Panc1 (cell line): ENCODE measurements at regions not wholly inside any gene's neighbourhood (a gene's known extent, or its start where the extent isn't known, plus 50 kb on each side); places are given as distances from the start of the nearest gene placed in this dataset.

Experiments used
- ATAC-seq: fragments of 200-7000 bp; cut with Tn5 transposase; 2 replicates; pipeline ENCODE4 v1.9.1; 2020; ENCODE audit warnings: mild to moderate bottlenecking, moderate library complexity
- BruUV-seq: library from RNA; stranded (reverse); fragments of 400-500 nt; replicated peaks from 2 replicates; lab custom pipeline; 2021; lab: Mats Ljungman, UMichigan
- CTCF ChIA-PET: fragments of 300-600 bp; sonication (Branson Sonifier 250); formaldehyde crosslinking; loops from one replicate; lab custom pipeline; 2022; ENCODE audit warnings: antibody characterized with exemption; lab: Charles Lee
- POLR2A ChIA-PET: fragments of 300-600 bp; sonication (Branson Sonifier 250); formaldehyde crosslinking; loops from one replicate; lab custom pipeline; 2022; ENCODE audit warnings: antibody characterized with exemption; lab: Charles Lee
- DNase-seq: peaks from one replicate; pipeline ENCODE4 v3.0.0-alpha.2; 2010; ENCODE audit warnings: low read depth, low spot score
- H3K27ac ChIP-seq: 2 replicates; pipeline ENCODE4 v1.5.1; 2011; ENCODE audit warnings: mild to moderate bottlenecking, low read length, inconsistent platforms
- H3K27me3 ChIP-seq: fragments of 200-500 bp; sonication (Bioruptor generic); 2 replicates; pipeline ENCODE4 v1.6.0; 2014; ENCODE audit warnings: low read length, inconsistent platforms; ENCODE audit not compliant: control insufficient read depth, insufficient read depth
- H3K36me3 ChIP-seq: fragments of 200-500 bp; sonication (Bioruptor generic); 2 replicates; pipeline ENCODE4 v1.5.1; 2014; ENCODE audit warnings: inconsistent platforms, mild to moderate bottlenecking, low read length, moderate library complexity; ENCODE audit not compliant: control insufficient read depth, insufficient read depth
- H3K4me1 ChIP-seq: 2 replicates; pipeline ENCODE4 v1.5.1; 2011; ENCODE audit warnings: inconsistent platforms, mild to moderate bottlenecking, low read length, moderate library complexity; ENCODE audit not compliant: control insufficient read depth, insufficient read depth
- H3K4me3 ChIP-seq, 2 experiments: 2 replicates each; pipeline ENCODE4 v1.5.1; 2011 to 2012; ENCODE audit warnings: low read depth in 2 of 2, low read length in 2 of 2, mild to moderate bottlenecking in 2 of 2, inconsistent platforms in 1 of 2, moderate library complexity in 1 of 2
- H3K9me3 ChIP-seq: fragments of 200-500 bp; sonication (Bioruptor generic); 2 replicates; pipeline ENCODE4 v1.5.1; 2014; ENCODE audit warnings: low read depth, mild to moderate bottlenecking, inconsistent platforms, low read length, moderate library complexity; ENCODE audit not compliant: control insufficient read depth, insufficient read depth
- CTCF ChIP-seq: fragments of 450-650 bp; IDR thresholded peaks from 2 replicates; pipeline ENCODE4 v1.5.1; 2017; ENCODE audit warnings: mild to moderate bottlenecking
- POLR2AphosphoS5 ChIP-seq: IDR thresholded peaks from 2 replicates; pipeline ENCODE4 v1.6.1; 2012; ENCODE audit warnings: mild to moderate bottlenecking, low read depth, low read length, moderate library complexity
- REST ChIP-seq, 2 experiments: IDR thresholded peaks; 2 replicates each; pipeline ENCODE4 v1.6.1; 2011 to 2012; ENCODE audit warnings: low read depth in 2 of 2, control low read depth in 1 of 2, low read length in 1 of 2, mild to moderate bottlenecking in 1 of 2, moderate library complexity in 1 of 2; ENCODE audit not compliant: insufficient read depth in 1 of 2
- SIN3A ChIP-seq: IDR thresholded peaks from 2 replicates; pipeline ENCODE4 v1.6.1; 2012; ENCODE audit warnings: low read depth, mild to moderate bottlenecking, low read length, moderate library complexity, borderline replicate concordance; ENCODE audit not compliant: insufficient read depth
- TCF7L2 ChIP-seq: IDR thresholded peaks from 2 replicates; pipeline ENCODE4 v1.6.1; 2011; ENCODE audit warnings: mild to moderate bottlenecking, low read depth, low read length, inconsistent platforms
- in situ Hi-C: cut with HindIII; loops from 2 replicates; pipeline ENCODE4 v1.10.0; 2016; ENCODE audit warnings: low sequenced_read_pairs, low pct_unique_long_range_greater_than_20kb
- intact Hi-C: fragments of 100-400 bp; cut with micrococcal nuclease; formaldehyde crosslinking; loops from one replicate; pipeline ENCODE4 v1.10.0; 2022; ENCODE audit not compliant: unreplicated experiment

- intact Hi-C loops (no loop called here), in situ Hi-C loops (no loop called here)
- ChIA-PET POLR2A (no interaction called here), CTCF (no interaction called here)
- Histone ChIP-seq H3K4me3 (no peak overlapping the region), H3K27ac (no peak overlapping the region), H3K27me3 (no peaks in the 10 kb centered on the region), H3K4me1 (no peaks in the 10 kb centered on the region), H3K9me3 (no peaks in the 10 kb centered on the region), H3K36me3 (no peaks in the 10 kb centered on the region)
- no peak for TF ChIP-seq REST (IDR thresholded peaks at IDR 0.05; ENCODE audit: insufficient read depth in 1 of 2, low read depth in 2 of 2, low read length in 1 of 2)
- no peak for TF ChIP-seq TCF7L2
- no peak for TF ChIP-seq POLR2AphosphoS5
- DNase-seq (no peak), ATAC-seq (no peak)
- no TSS peak for BruUV-seq
Observed at GRCh38 chr5:106311230-106311915, 1359.4 kb downstream of the EFNA5 start.

- ChIA-PET CTCF (no interaction called here), POLR2A (no interaction called here)
- BruUV-seq = no TSS peak
- no peak for TF ChIP-seq REST (IDR thresholded peaks at IDR 0.05; ENCODE audit: insufficient read depth in 1 of 2, low read depth in 2 of 2, low read length in 1 of 2)
- TF ChIP-seq POLR2AphosphoS5 = no peak
- no peak for TF ChIP-seq TCF7L2
- TF ChIP-seq SIN3A = no peak
- no peak for TF ChIP-seq CTCF
- no peaks in the 10 kb centered on the region for H3K36me3 ChIP-seq
- ATAC-seq (no peak), DNase-seq (no peak)
- intact Hi-C loops (no loop called here), in situ Hi-C loops (no loop called here)
- H3K4me3 ChIP-seq = no peak overlapping the region
- H3K9me3 ChIP-seq = no peaks in the 10 kb centered on the region
- H3K4me1 ChIP-seq = no peaks in the 10 kb centered on the region
- no peak overlapping the region for H3K27ac ChIP-seq
- no peaks in the 10 kb centered on the region for H3K27me3 ChIP-seq
Observed at GRCh38 chr5:106307265-106307664, 1363.5 kb downstream of the EFNA5 start.
